K562 (cell line): ENCODE measurements at regions not wholly inside any gene's neighbourhood (a gene's known extent, or its start where the extent isn't known, plus 50 kb on each side); places are given as distances from the start of the nearest gene placed in this dataset.
A peak's percentile ranks its signal among the peaks of the same experiment; 100 is the strongest.

Experiments
- ATAC-seq: fragments of 200-7000 bp; cut with Tn5 transposase; 3 replicates; pipeline ENCODE4 v1.9.1; 2020; ENCODE audit warnings: moderate library complexity
- BruUV-seq: library from RNA; stranded (reverse); fragments of 400-500 nt; replicated peaks from 2 replicates; lab custom pipeline; 2021; lab: Mats Ljungman, UMichigan
- CTCF ChIA-PET: fragments of 300-600 bp; formaldehyde crosslinking; extraction: SDS; loops from one replicate; lab custom pipeline; 2021; ENCODE audit warnings: low intra/inter-chr PET ratio; lab: Yijun Ruan, JAX
- POLR2A ChIA-PET: fragments of 300-600, 350-650 bp; sonication (Branson Sonifier 250); formaldehyde crosslinking; extraction: SDS; loops from one replicate; lab custom pipeline; 2021; ENCODE audit warnings: antibody characterized with exemption, inconsistent platforms; lab: Yijun Ruan, JAX
- DNase-seq, 4 experiments: peaks; one replicate each; pipeline versions ENCODE4 v3.0.0 to v3.0.0-alpha.2; 2011 to 2018; ENCODE audit warnings: low spot score in 3 of 4, mixed read lengths in 3 of 4; ENCODE audit errors: extremely low read depth in 1 of 4
- FAIRE-seq: peaks from 2 replicates; lab custom pipeline; 2011; peaks lifted over from hg19 to GRCh38; lab: Jason Lieb, UNC
- H2AFZ ChIP-seq: 2 replicates; pipeline ENCODE4 v1.6.0; 2011; ENCODE audit warnings: low read depth, low read length, control low read depth, inconsistent platforms
- H3K27ac ChIP-seq: fragments of 200-600 bp; 3 replicates; pipeline ENCODE4 v1.8.0; 2011; ENCODE audit warnings: low read depth, mild to moderate bottlenecking, control low read depth, inconsistent platforms, low read length, moderate library complexity, mixed read lengths; ENCODE audit errors: extremely low read depth
- H3K27me3 ChIP-seq, 2 experiments: fragments of 300-600 bp in 1 of 2; 2 replicates in 1 of 2; 3 replicates in 1 of 2; pipeline versions ENCODE4 v1.6.0 to v1.8.0; 2011; ENCODE audit warnings: inconsistent platforms in 2 of 2, low read length in 2 of 2, mild to moderate bottlenecking in 1 of 2, mixed read lengths in 1 of 2, moderate library complexity in 1 of 2; ENCODE audit not compliant: control insufficient read depth in 2 of 2, insufficient read depth in 2 of 2
- H3K36me3 ChIP-seq: fragments of 300-600 bp; 3 replicates; pipeline ENCODE4 v1.8.0; 2011; ENCODE audit warnings: mild to moderate bottlenecking, low read length, inconsistent platforms; ENCODE audit not compliant: control insufficient read depth, insufficient read depth
- H3K4me1 ChIP-seq, 2 experiments: fragments of 200-600 bp in 1 of 2; replicated peaks in 1 of 2; 2 replicates in 1 of 2; 3 replicates in 1 of 2; pipeline versions ENCODE4 v1.5.1 to v1.8.0; 2011; ENCODE audit warnings: inconsistent platforms in 2 of 2, low read length in 2 of 2, mild to moderate bottlenecking in 1 of 2, mixed read lengths in 1 of 2, moderate library complexity in 1 of 2; ENCODE audit not compliant: control insufficient read depth in 2 of 2, insufficient read depth in 2 of 2
- H3K4me2 ChIP-seq: 2 replicates; pipeline ENCODE4 v1.6.1; 2011; ENCODE audit warnings: low read length, control low read depth, inconsistent platforms, mixed read lengths; ENCODE audit not compliant: insufficient read depth
- H3K4me3 ChIP-seq: fragments of 200-600 bp; sonication (generic), shearing (Covaris generic); 2 replicates; pipeline ENCODE4 v1.5.1; 2016; ENCODE audit warnings: control low read depth, inconsistent platforms
- H3K79me2 ChIP-seq: fragments of 200-600 bp; 3 replicates; pipeline ENCODE4 v1.8.0; 2011; ENCODE audit warnings: low read length, inconsistent platforms; ENCODE audit not compliant: control insufficient read depth, insufficient read depth
- H3K9ac ChIP-seq, 2 experiments: 2 replicates each; pipeline versions ENCODE4 v1.6.0 to v1.6.1; 2011; ENCODE audit warnings: low read depth in 2 of 2, low read length in 2 of 2, control low read depth in 1 of 2, inconsistent platforms in 1 of 2, mild to moderate bottlenecking in 1 of 2, mixed read lengths in 1 of 2; ENCODE audit not compliant: insufficient read depth in 1 of 2
- H3K9me1 ChIP-seq: one replicate; pipeline ENCODE4 v1.6.0; 2011; ENCODE audit warnings: inconsistent platforms, mild to moderate bottlenecking, low read length, moderate library complexity; ENCODE audit not compliant: control insufficient read depth, insufficient read depth
- H3K9me3 ChIP-seq: replicated peaks from 2 replicates; pipeline ENCODE4 v1.5.1; 2011; ENCODE audit warnings: low read depth, low read length, inconsistent platforms; ENCODE audit not compliant: control insufficient read depth, insufficient read depth
- H4K20me1 ChIP-seq: replicated peaks from 2 replicates; pipeline ENCODE4 v1.6.1; 2011; ENCODE audit warnings: low read length, inconsistent platforms, mixed read lengths; ENCODE audit not compliant: control insufficient read depth, insufficient read depth
- DNMT1 ChIP-seq: fragments of 450-650 bp; IDR thresholded peaks from 2 replicates; pipeline ENCODE4 v1.6.1; 2016; ENCODE audit warnings: antibody characterized with exemption, mild to moderate bottlenecking
- ERF ChIP-seq: fragments of 450-650 bp; formaldehyde crosslinking; IDR thresholded peaks from 2 replicates; pipeline ENCODE4 v1.4.0; 2020; ENCODE audit warnings: mild to moderate bottlenecking, mixed read lengths
- HCFC1 ChIP-seq: IDR thresholded peaks from 2 replicates; pipeline ENCODE4 v1.6.1; 2012; ENCODE audit warnings: low read depth, low read length, improper control_type of control experiment
- SPI1 ChIP-seq: IDR thresholded peaks from 2 replicates; pipeline ENCODE4 v1.6.1; 2011; ENCODE audit warnings: low read depth, low read length, control low read depth, borderline replicate concordance
- THRB ChIP-seq: fragments of 450-650 bp; formaldehyde crosslinking; conservative IDR thresholded peaks from 2 replicates; pipeline ENCODE4 v1.4.0; 2022; ENCODE audit warnings: mild to moderate bottlenecking, missing genetic modification characterization
- ZNF217 ChIP-seq: sonication (generic); formaldehyde crosslinking; IDR thresholded peaks from 2 replicates; pipeline ENCODE4 v1.8.0; 2022; ENCODE audit warnings: mild to moderate bottlenecking, missing genetic modification reagents
- WGBS: fragments of 100-300 bp; shearing (Covaris generic); methylation state at CpG from one replicate; pipeline ENCODE4 v1.1.6; 2016; ENCODE audit warnings: low coverage, mixed read lengths; ENCODE audit not compliant: insufficient coverage; ENCODE audit errors: missing lambda C conversion rate; 5-methylcytosine and 5-hydroxymethylcytosine counted together
- in situ Hi-C: fragments of 300-500 bp; cut with MboI; formaldehyde crosslinking; loops from 4 replicates; pipeline ENCODE4 v1.15.0; 2018; ENCODE audit warnings: inconsistent platforms, mixed read lengths
- intact Hi-C: fragments of 100-400 bp; cut with micrococcal nuclease; formaldehyde crosslinking; loops from 2 replicates; pipeline ENCODE4 v1.14.2; 2022

DNA sequence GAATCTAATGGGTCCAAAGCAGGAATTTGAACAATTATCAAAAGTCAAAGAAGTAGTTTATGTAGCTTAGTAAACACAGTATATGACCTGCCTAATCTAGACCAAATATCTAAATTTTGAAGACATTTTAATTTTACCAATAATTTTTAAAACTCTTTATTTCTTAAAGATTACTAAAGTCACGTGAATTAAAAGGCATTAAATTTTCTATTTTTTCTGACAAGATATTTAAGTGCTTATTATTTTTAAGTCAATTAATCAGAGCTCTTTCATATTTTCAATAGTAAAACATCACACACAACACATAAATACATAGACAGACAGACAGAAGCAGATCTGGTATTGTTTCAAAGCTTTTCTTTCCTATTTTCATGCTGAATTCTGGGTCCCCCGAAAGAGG is 89.5 kb downstream of the ZNF467 start:
- in situ Hi-C loops (no loop called here), intact Hi-C loops (no loop called here)
- Histone ChIP-seq H3K9me1 (no peaks in the 10 kb centered on the region), H3K4me3 (no peak overlapping the region), H3K4me1 (no peaks in the 10 kb centered on the region), H3K4me2 (no peak overlapping the region), H3K27me3 (peaks cover 0 to 13% of the 10 kb centered on the region in 2 experiments; a peak in 2 of 5 replicates), H3K36me3 (no peaks in the 10 kb centered on the region), H2AFZ (no peak overlapping the region), H4K20me1 (no peaks in the 10 kb centered on the region), H3K79me2 (no peaks in the 10 kb centered on the region), H3K27ac (no peak overlapping the region), H3K9ac (no peak overlapping the region), H3K9me3 (peaks cover 4% of the 10 kb centered on the region; the same call in 1 of the 2 replicates)
- FAIRE-seq = no peak
- no TSS peak for BruUV-seq
- ChIA-PET CTCF (no interaction called here), POLR2A (interaction anchor here (1.2 to 3.1 kb wide), 2 partner anchors 18 to 65 kb away, joined by 5 to 10 read pairs; no protein-coding TSS in a partner anchor)
- no peak for DNase-seq
- TF ChIP-seq ERF (CRISPR knock-in tag) = no peak
- no peak for TF ChIP-seq HCFC1
- TF ChIP-seq DNMT1 = no peak
- peak; percentile 37; the same call in 1 of the 2 replicates for TF ChIP-seq SPI1
- no peak for TF ChIP-seq ZNF217
- TF ChIP-seq THRB = no peak
- WGBS = 5% methylated on average over 2 of the region's 2 CpGs
- ATAC-seq = no peak
